ENCODE measurements at regions not wholly inside any gene's neighbourhood (a gene's known extent, or its start where the extent isn't known, plus 50 kb on each side); places are given as distances from the start of the nearest gene placed in this dataset.

GRCh38 chr3:124322309-124322880 lies 330.5 kb upstream of the ROPN1 start:
- Histone ChIP-seq H4K20me1 (ENCODE audit: insufficient read depth) (0 out of 2 replicates have a peak, but pooled peaks cover 3% of the 10 kb centered on the region), H3K4me1 (replicated peaks; ENCODE audit: insufficient read depth) (no peaks in the 10 kb centered on the region), H3K4me2 (no peak overlapping the region), H3K27me3 (ENCODE audit: insufficient read depth, low read depth) (peaks cover 62% of the 10 kb centered on the region), H3K9me2 (ENCODE audit: insufficient read depth) (no peaks in the 10 kb centered on the region), H3K9me3 (ENCODE audit: insufficient read depth, low read depth) (no peaks in the 10 kb centered on the region), H2AFZ (no peak overlapping the region), H3K36me3 (ENCODE audit: low read depth) (no peaks in the 10 kb centered on the region), H3F3A (ENCODE audit: insufficient read depth, low read depth) (no peaks in the 10 kb centered on the region), H3K4me3 (no peak overlapping the region), H3K27ac (no peak overlapping the region), H3K79me2 (ENCODE audit: low read depth) (no peaks in the 10 kb centered on the region)
- DNase-seq, result no peak
- no peak for TF ChIP-seq EZH2 (IDR thresholded peaks at IDR 0.05; ENCODE audit: low read depth)
- BruUV-seq (replicated peaks), result no TSS peak
- intact Hi-C loops (cut with micrococcal nuclease; ENCODE audit: unreplicated experiment), result no loop called here
- ChIA-PET POLR2A (ENCODE audit: unreplicated experiment) (no interaction called here), CTCF (no interaction called here)

- Histone ChIP-seq H3K27me3 (ENCODE audit: insufficient read depth, low read depth) (peaks cover 62% of the 10 kb centered on the region), H3K4me3 (no peak overlapping the region), H3K9me3 (ENCODE audit: insufficient read depth, low read depth) (no peaks in the 10 kb centered on the region), H2AFZ (no peak overlapping the region), H3K79me2 (ENCODE audit: low read depth) (no peaks in the 10 kb centered on the region), H3F3A (ENCODE audit: insufficient read depth, low read depth) (no peaks in the 10 kb centered on the region), H3K4me2 (no peak overlapping the region), H3K36me3 (ENCODE audit: low read depth) (no peaks in the 10 kb centered on the region), H3K9me2 (ENCODE audit: insufficient read depth) (no peaks in the 10 kb centered on the region), H4K20me1 (ENCODE audit: insufficient read depth) (0 out of 2 replicates have a peak, but pooled peaks cover 3% of the 10 kb centered on the region), H3K27ac (no peak overlapping the region), H3K4me1 (replicated peaks; ENCODE audit: insufficient read depth) (no peaks in the 10 kb centered on the region)
- no TSS peak for BruUV-seq (replicated peaks)
- CTCF ChIA-PET, result no interaction called here
- TF ChIP-seq CTCF (conservative IDR thresholded peaks at IDR 0.05), result no peak
- no peak for TF ChIP-seq EZH2 (IDR thresholded peaks at IDR 0.05; ENCODE audit: low read depth)
- no peak for DNase-seq
- intact Hi-C loops (cut with micrococcal nuclease; ENCODE audit: unreplicated experiment), result no loop called here
- POLR2A ChIA-PET (ENCODE audit: unreplicated experiment), result no interaction called here
Observed at GRCh38 chr3:124322966-124323365, 331.0 kb upstream of the ROPN1 start.

- BruUV-seq (replicated peaks), result no TSS peak
- Histone ChIP-seq H3K4me3 (no peak overlapping the region), H3K27ac (no peak overlapping the region), H2AFZ (no peak overlapping the region), H3K4me1 (replicated peaks; ENCODE audit: insufficient read depth) (no peaks in the 10 kb centered on the region), H3K27me3 (ENCODE audit: insufficient read depth, low read depth) (peaks cover 62% of the 10 kb centered on the region), H3K4me2 (no peak overlapping the region), H3K79me2 (ENCODE audit: low read depth) (no peaks in the 10 kb centered on the region), H3K36me3 (ENCODE audit: low read depth) (no peaks in the 10 kb centered on the region), H3K9me3 (ENCODE audit: insufficient read depth, low read depth) (no peaks in the 10 kb centered on the region), H4K20me1 (ENCODE audit: insufficient read depth) (no peaks in the 10 kb centered on the region), H3F3A (ENCODE audit: insufficient read depth, low read depth) (no peaks in the 10 kb centered on the region), H3K9me2 (ENCODE audit: insufficient read depth) (no peaks in the 10 kb centered on the region)
- ChIA-PET POLR2A (ENCODE audit: unreplicated experiment) (no interaction called here), CTCF (no interaction called here)
- TF ChIP-seq CTCF (conservative IDR thresholded peaks at IDR 0.05), result no peak
- TF ChIP-seq EZH2 (IDR thresholded peaks at IDR 0.05; ENCODE audit: low read depth), result no peak
- DNase-seq, result no peak
- intact Hi-C loops (cut with micrococcal nuclease; ENCODE audit: unreplicated experiment), result no loop called here
Observed at GRCh38 chr3:124325248-124325647, 333.3 kb upstream of the ROPN1 start.

- Histone ChIP-seq H3K9me2 (ENCODE audit: insufficient read depth) (no peaks in the 10 kb centered on the region), H3K4me3 (no peak overlapping the region), H3K27ac (no peak overlapping the region), H3K27me3 (ENCODE audit: insufficient read depth, low read depth) (peaks cover 50% of the 10 kb centered on the region), H3K79me2 (ENCODE audit: low read depth) (no peaks in the 10 kb centered on the region), H3K4me2 (no peak overlapping the region), H3K4me1 (replicated peaks; ENCODE audit: insufficient read depth) (no peaks in the 10 kb centered on the region), H3K36me3 (ENCODE audit: low read depth) (no peaks in the 10 kb centered on the region), H3K9me3 (ENCODE audit: insufficient read depth, low read depth) (no peaks in the 10 kb centered on the region), H2AFZ (no peak overlapping the region), H3F3A (ENCODE audit: insufficient read depth, low read depth) (no peaks in the 10 kb centered on the region), H4K20me1 (ENCODE audit: insufficient read depth) (no peaks in the 10 kb centered on the region)
- CTCF ChIA-PET, result interaction anchor here (0.6 kb wide), 1 partner anchor 100 kb away, joined by 3 read pairs; no protein-coding TSS in a partner anchor
- intact Hi-C loops (cut with micrococcal nuclease; ENCODE audit: unreplicated experiment), result no loop called here
- POLR2A ChIA-PET (ENCODE audit: unreplicated experiment), result no interaction called here
- TF ChIP-seq EZH2 (IDR thresholded peaks at IDR 0.05; ENCODE audit: low read depth), result no peak
- TF ChIP-seq CTCF (conservative IDR thresholded peaks at IDR 0.05), result no peak
- no TSS peak for BruUV-seq (replicated peaks)
- DNase-seq, result no peak
Observed at GRCh38 chr3:124329723-124330122, 337.8 kb upstream of the ROPN1 start.
